Epithelial cell of esophagus (primary cell): ENCODE measurements at regions not wholly inside any gene's neighbourhood (a gene's known extent, or its start where the extent isn't known, plus 50 kb on each side); places are given as distances from the start of the nearest gene placed in this dataset.
A peak's percentile ranks its signal among the peaks of the same experiment; 100 is the strongest.

Source experiments
- DNase-seq: peaks from one replicate; pipeline ENCODE4 v3.0.0; 2010; ENCODE audit warnings: low read depth
- H3K4me3 ChIP-seq: 2 replicates; pipeline ENCODE4 v1.5.1; 2011; ENCODE audit warnings: mild to moderate bottlenecking, low read length, control low read depth
- CTCF ChIP-seq: IDR thresholded peaks from 2 replicates; pipeline ENCODE4 v1.5.1; 2011; ENCODE audit warnings: low read depth, mild to moderate bottlenecking, low read length, control low read depth, inconsistent platforms; ENCODE audit not compliant: insufficient read depth; ENCODE audit errors: missing control alignments

GRCh38 chr12:93173178-93173957, 204.4 kb upstream of the NUDT4 start:
- no peak overlapping the region for H3K4me3 ChIP-seq
- no peak for TF ChIP-seq CTCF
- DNase-seq: no peak

GRCh38 chr12:93174048-93174447, 203.7 kb upstream of the NUDT4 start:
- no peak overlapping the region for H3K4me3 ChIP-seq
- no peak for DNase-seq
- TF ChIP-seq CTCF: no peak

GRCh38 chr12:93174473-93174872, 203.3 kb upstream of the NUDT4 start:
- no peak for TF ChIP-seq CTCF
- no peak overlapping the region for H3K4me3 ChIP-seq
- no peak for DNase-seq

- no peak for TF ChIP-seq CTCF
- peak; percentile 31 for DNase-seq
- no peak overlapping the region for H3K4me3 ChIP-seq
Observed at GRCh38 chr12:93176165-93176564, 201.6 kb upstream of the NUDT4 start.

- no peak for TF ChIP-seq CTCF
- H3K4me3 ChIP-seq: no peak overlapping the region
- no peak for DNase-seq
Observed at GRCh38 chr12:93176610-93177126, 201.1 kb upstream of the NUDT4 start.

- TF ChIP-seq CTCF: no peak
- H3K4me3 ChIP-seq: no peak overlapping the region
- no peak for DNase-seq
Observed at GRCh38 chr12:93177208-93178153, 200.2 kb upstream of the NUDT4 start.
